Progenitor cell of endocrine pancreas (in vitro differentiated cells): ENCODE measurements at regions not wholly inside any gene's neighbourhood (a gene's known extent, or its start where the extent isn't known, plus 50 kb on each side); places are given as distances from the start of the nearest gene placed in this dataset.

Source experiments
- DNase-seq: peaks from one replicate; pipeline ENCODE4 v3.0.0; 2021; ENCODE audit warnings: low spot score; ENCODE audit not compliant: unreplicated experiment
- H3K27ac Mint-ChIP-seq: 2 replicates; pipeline ENCODE4 v1.8.0; 2021; ENCODE audit warnings: mild to moderate bottlenecking, moderate library complexity, mixed read lengths
- H3K27me3 Mint-ChIP-seq: 2 replicates; pipeline ENCODE4 v1.8.0; 2021; ENCODE audit warnings: mixed read lengths
- H3K36me3 Mint-ChIP-seq: 2 replicates; pipeline ENCODE4 v1.8.0; 2022; ENCODE audit warnings: mixed read lengths; ENCODE audit not compliant: insufficient read depth
- H3K4me1 Mint-ChIP-seq: 2 replicates; pipeline ENCODE4 v1.8.0; 2021; ENCODE audit warnings: low read depth, mixed read lengths
- H3K4me3 Mint-ChIP-seq: 2 replicates; pipeline ENCODE4 v1.8.0; 2021; ENCODE audit warnings: low read depth, mild to moderate bottlenecking, moderate library complexity, mixed read lengths
- H3K9me3 Mint-ChIP-seq: 2 replicates; pipeline ENCODE4 v1.8.0; 2021; ENCODE audit warnings: low read depth, mixed read lengths
- TF ChIP-seq, protein P1 (sequence below): fragments of 200-600 bp; sonication (generic); IDR thresholded peaks from one replicate; pipeline ENCODE4 v1.5.0; 2021; ENCODE audit warnings: antibody characterized with exemption, mild to moderate bottlenecking; ENCODE audit not compliant: unreplicated experiment

DNA sequence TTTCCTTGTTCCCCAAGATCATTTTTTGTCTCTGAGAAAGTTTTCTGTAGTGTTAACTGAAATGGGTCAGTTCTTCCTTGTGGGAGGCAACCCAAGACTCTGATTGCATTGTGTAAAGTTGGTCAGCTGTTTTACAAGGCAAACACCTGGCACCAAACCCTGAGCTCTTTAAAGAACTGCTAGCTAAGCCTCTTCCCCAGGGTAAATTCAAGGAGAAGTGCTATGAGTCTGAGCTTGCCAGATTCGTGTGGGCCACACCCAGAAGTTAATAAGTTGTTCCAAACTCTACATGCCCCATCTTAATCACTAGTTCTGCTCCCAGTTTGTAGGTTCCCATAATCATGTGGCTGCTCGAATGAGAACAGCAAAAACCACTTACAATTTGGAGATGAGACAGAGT is 214.5 kb downstream of the BTG1 start:
- Mint-ChIP-seq H3K36me3 (peaks cover 2% of the 10 kb centered on the region), H3K27me3 (no peaks in the 10 kb centered on the region), H3K4me1 (peaks cover 12% of the 10 kb centered on the region), H3K9me3 (no peaks in the 10 kb centered on the region), H3K27ac (no peak overlapping the region), H3K4me3 (no peak overlapping the region)
- TF ChIP-seq, protein P1, sequence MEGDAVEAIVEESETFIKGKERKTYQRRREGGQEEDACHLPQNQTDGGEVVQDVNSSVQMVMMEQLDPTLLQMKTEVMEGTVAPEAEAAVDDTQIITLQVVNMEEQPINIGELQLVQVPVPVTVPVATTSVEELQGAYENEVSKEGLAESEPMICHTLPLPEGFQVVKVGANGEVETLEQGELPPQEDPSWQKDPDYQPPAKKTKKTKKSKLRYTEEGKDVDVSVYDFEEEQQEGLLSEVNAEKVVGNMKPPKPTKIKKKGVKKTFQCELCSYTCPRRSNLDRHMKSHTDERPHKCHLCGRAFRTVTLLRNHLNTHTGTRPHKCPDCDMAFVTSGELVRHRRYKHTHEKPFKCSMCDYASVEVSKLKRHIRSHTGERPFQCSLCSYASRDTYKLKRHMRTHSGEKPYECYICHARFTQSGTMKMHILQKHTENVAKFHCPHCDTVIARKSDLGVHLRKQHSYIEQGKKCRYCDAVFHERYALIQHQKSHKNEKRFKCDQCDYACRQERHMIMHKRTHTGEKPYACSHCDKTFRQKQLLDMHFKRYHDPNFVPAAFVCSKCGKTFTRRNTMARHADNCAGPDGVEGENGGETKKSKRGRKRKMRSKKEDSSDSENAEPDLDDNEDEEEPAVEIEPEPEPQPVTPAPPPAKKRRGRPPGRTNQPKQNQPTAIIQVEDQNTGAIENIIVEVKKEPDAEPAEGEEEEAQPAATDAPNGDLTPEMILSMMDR, result no peak
- no peak for DNase-seq

DNA sequence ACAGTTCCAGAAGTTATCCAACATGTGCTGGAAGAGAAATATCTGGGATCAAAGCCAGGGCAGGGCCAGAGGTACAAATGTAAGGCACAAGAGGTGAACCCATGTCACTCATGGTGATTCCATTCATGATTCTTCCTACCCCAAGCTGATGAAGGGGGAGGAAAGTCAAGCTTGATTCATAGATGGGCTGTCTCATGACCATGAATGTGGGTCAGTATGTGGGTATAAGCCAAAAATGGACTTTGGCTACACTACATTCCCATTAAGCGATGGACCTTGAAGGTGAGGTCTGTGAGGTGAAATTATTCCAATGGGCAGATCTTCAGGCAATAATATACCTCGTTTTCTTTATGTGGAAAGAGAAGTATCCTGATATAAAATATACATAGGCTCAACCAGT is 217.1 kb downstream of the BTG1 start:
- peaks cover 9% of the 10 kb centered on the region for H3K4me1 Mint-ChIP-seq
- H3K4me3 Mint-ChIP-seq, result no peak overlapping the region
- H3K36me3 Mint-ChIP-seq, result peaks cover 6% of the 10 kb centered on the region
- H3K27me3 Mint-ChIP-seq, result no peaks in the 10 kb centered on the region
- H3K9me3 Mint-ChIP-seq, result peaks cover 4% of the 10 kb centered on the region
- peak overlapping the region; percentile 33 for H3K27ac Mint-ChIP-seq
- TF ChIP-seq, protein P1, result no peak
- DNase-seq, result no peak

DNA sequence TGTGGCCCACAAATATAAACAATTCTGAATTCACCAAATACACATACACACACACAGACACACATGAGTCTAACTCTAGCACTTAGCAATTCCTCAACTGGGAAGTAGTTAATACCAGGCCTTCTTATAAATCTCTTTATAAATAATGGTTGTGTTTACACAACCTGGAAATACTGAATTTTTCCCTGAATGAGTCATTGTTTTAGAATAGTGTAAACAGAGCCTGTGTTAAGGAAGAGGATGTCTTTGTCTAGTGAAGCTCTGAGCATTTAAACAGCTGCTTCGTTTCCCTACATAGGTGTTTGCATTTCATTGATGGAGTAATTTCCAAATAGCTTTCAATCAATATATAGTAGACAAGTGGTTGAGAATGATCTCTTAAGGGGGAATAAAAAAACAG is 218.8 kb downstream of the BTG1 start:
- DNase-seq, result no peak
- no peak overlapping the region for H3K4me3 Mint-ChIP-seq
- TF ChIP-seq, protein P1, result no peak
- peak overlapping the region; percentile 94 for H3K27ac Mint-ChIP-seq
- peaks cover 7% of the 10 kb centered on the region for H3K36me3 Mint-ChIP-seq
- H3K27me3 Mint-ChIP-seq, result no peaks in the 10 kb centered on the region
- H3K4me1 Mint-ChIP-seq, result peaks cover 8% of the 10 kb centered on the region
- peaks cover 10% of the 10 kb centered on the region for H3K9me3 Mint-ChIP-seq

DNA sequence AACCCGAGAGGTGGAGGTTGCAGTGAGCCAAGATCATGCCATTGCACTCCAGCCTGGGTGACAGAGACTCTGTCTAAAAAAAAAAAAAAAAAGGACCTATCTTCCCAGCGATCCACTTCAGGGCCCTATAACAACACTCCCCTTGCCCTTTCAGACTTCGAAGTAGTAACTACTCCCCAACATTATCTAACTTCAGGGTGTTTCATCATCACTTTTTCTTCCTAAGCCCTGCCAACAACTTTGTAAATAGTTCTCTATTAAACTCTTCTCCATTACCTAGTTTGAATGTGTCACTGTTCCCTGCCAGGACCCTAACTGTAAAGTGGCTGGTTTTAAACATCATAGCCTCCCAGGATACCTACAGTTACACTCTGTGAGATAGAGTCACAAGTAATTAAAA is 220.8 kb downstream of the BTG1 start:
- Mint-ChIP-seq H3K4me3 (no peak overlapping the region), H3K4me1 (peaks cover 11% of the 10 kb centered on the region), H3K36me3 (peaks cover 9% of the 10 kb centered on the region), H3K9me3 (peaks cover 16% of the 10 kb centered on the region), H3K27me3 (no peaks in the 10 kb centered on the region), H3K27ac (no peak overlapping the region)
- TF ChIP-seq, protein P1, result no peak
- no peak for DNase-seq

DNA sequence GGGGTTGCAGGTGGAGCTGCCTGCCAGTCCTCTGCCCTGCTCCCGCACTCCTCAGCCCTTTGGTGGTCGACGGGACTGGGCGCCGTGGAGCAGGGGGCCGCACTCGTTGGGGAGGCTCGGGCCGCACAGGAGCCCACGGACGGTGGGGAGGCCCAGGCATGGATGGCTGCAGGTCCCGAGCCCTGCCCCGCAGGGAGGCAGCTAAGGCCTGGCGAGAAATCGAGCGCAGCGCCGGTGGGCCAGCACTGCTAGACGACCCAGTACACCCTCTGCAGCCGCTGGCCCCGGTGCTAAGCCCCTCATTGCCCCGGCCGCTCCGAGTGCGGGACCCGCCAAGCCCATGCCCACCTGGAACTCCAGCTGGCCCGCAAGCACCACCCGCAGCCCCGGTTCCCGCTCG is 221.8 kb downstream of the BTG1 start:
- Mint-ChIP-seq H3K36me3 (peaks cover 9% of the 10 kb centered on the region), H3K27ac (no peak overlapping the region), H3K4me1 (peaks cover 9% of the 10 kb centered on the region), H3K27me3 (no peaks in the 10 kb centered on the region), H3K4me3 (no peak overlapping the region), H3K9me3 (peaks cover 16% of the 10 kb centered on the region)
- TF ChIP-seq, protein P1, result no peak
- DNase-seq, result no peak
